ENCODE measurements at regions not wholly inside any gene's neighbourhood (a gene's known extent, or its start where the extent isn't known, plus 50 kb on each side); places are given as distances from the start of the nearest gene placed in this dataset.

DNA sequence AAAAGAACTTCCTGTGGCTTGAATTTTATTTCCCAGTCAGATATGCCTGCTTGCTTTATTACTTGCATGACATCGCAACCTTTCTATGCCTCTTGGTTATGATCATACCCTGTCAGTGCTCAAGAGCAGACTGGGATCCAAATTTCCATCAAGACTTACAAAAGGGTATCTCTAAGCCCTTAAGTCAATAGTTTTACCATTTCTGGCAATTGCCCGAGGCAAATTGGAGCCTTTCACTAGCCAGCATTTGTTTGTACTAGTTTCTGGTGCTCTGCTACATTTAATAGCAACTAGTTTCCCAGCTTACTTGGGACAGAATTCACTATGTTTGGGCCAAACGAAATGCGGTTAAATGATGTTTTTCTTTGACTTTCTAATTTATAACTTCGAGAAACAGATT is 73.2 kb upstream of the ITM2A start:
- TF ChIP-seq KDM1A (IDR thresholded peaks at IDR 0.05; ENCODE audit: low read depth) (no peak), CEBPB (IDR thresholded peaks at IDR 0.05) (no peak), MYC (IDR thresholded peaks at IDR 0.05; ENCODE audit: borderline replicate concordance, low read length) (no peak), FOSL2 (IDR thresholded peaks at IDR 0.05) (no peak), FOSL2 (CRISPR knock-in tag; IDR thresholded peaks at IDR 0.05) (no peak), POLR2A (IDR thresholded peaks at IDR 0.05; ENCODE audit: low read length) (no peak), ZC3H11A (IDR thresholded peaks at IDR 0.05) (no peak), ESRRA (IDR thresholded peaks at IDR 0.05; ENCODE audit: borderline replicate concordance, low read length) (no peak), ZFP36 (IDR thresholded peaks at IDR 0.05; ENCODE audit: borderline replicate concordance, partially characterized antibody) (no peak), SMC3 (IDR thresholded peaks at IDR 0.05) (no peak), BHLHE40 (IDR thresholded peaks at IDR 0.05; ENCODE audit: low read depth, low read length) (no peak)
- TF ChIP-seq, protein P1, sequence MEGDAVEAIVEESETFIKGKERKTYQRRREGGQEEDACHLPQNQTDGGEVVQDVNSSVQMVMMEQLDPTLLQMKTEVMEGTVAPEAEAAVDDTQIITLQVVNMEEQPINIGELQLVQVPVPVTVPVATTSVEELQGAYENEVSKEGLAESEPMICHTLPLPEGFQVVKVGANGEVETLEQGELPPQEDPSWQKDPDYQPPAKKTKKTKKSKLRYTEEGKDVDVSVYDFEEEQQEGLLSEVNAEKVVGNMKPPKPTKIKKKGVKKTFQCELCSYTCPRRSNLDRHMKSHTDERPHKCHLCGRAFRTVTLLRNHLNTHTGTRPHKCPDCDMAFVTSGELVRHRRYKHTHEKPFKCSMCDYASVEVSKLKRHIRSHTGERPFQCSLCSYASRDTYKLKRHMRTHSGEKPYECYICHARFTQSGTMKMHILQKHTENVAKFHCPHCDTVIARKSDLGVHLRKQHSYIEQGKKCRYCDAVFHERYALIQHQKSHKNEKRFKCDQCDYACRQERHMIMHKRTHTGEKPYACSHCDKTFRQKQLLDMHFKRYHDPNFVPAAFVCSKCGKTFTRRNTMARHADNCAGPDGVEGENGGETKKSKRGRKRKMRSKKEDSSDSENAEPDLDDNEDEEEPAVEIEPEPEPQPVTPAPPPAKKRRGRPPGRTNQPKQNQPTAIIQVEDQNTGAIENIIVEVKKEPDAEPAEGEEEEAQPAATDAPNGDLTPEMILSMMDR (IDR thresholded peaks at IDR 0.05) = no peak
- TF ChIP-seq, protein P2, sequence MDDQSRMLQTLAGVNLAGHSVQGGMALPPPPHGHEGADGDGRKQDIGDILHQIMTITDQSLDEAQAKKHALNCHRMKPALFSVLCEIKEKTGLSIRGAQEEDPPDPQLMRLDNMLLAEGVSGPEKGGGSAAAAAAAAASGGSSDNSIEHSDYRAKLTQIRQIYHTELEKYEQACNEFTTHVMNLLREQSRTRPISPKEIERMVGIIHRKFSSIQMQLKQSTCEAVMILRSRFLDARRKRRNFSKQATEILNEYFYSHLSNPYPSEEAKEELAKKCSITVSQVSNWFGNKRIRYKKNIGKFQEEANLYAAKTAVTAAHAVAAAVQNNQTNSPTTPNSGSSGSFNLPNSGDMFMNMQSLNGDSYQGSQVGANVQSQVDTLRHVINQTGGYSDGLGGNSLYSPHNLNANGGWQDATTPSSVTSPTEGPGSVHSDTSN (IDR thresholded peaks at IDR 0.05) = no peak

All from A549 (cell line).